ENCODE measurements at regions not wholly inside any gene's neighbourhood (a gene's known extent, or its start where the extent isn't known, plus 50 kb on each side); places are given as distances from the start of the nearest gene placed in this dataset.

GRCh38 chr5:89265511-89266179, 382.7 kb upstream of the MEF2C start:
- no peaks in the 10 kb centered on the region for H3K9me3 ChIP-seq (replicated peaks; ENCODE audit: control insufficient read depth, insufficient read depth, low read length)
- TF ChIP-seq EZH2 (IDR thresholded peaks at IDR 0.05; ENCODE audit: borderline replicate concordance, low read depth, low read length, severe bottlenecking) (no peak), POLR2A (IDR thresholded peaks at IDR 0.05; ENCODE audit: low read depth, low read length) (no peak), FOS (IDR thresholded peaks at IDR 0.05; ENCODE audit: borderline replicate concordance, insufficient read depth, low read length) (no peak), CTCF (IDR thresholded peaks at IDR 0.05; ENCODE audit: extremely low read depth in 1 of 2, insufficient read depth in 1 of 2, low read depth in 1 of 2, low read length in 2 of 2) (no peak), JUN (IDR thresholded peaks at IDR 0.05; ENCODE audit: borderline replicate concordance, insufficient read depth, insufficient read length, low read depth) (no peak), MAX (IDR thresholded peaks at IDR 0.05; ENCODE audit: insufficient read depth, insufficient read length) (no peak), GATA2 (IDR thresholded peaks at IDR 0.05; ENCODE audit: insufficient read depth, insufficient read length, low read depth, low read length) (no peak), POLR2AphosphoS5 (IDR thresholded peaks at IDR 0.05; ENCODE audit: insufficient read depth, low read depth, low read length) (no peak), MYC (IDR thresholded peaks at IDR 0.05; ENCODE audit: low read depth, low read length) (no peak)
- H3K4me1 ChIP-seq (ENCODE audit: control insufficient read depth, extremely low read depth, insufficient read depth, low read length), result no peaks in the 10 kb centered on the region
- no peaks in the 10 kb centered on the region for H3K79me2 ChIP-seq (ENCODE audit: control insufficient read depth, insufficient read depth, low read length)
- intact Hi-C loops (cut with micrococcal nuclease) (loop anchor here (10.0 kb wide), 1 partner anchor 999 kb away; no protein-coding TSS in a partner anchor), dilution Hi-C loops (cut with MboI; ENCODE audit: extremely low pct_ligation_motif_present, low sequenced_read_pairs) (no loop called here)
- H3K36me3 ChIP-seq (ENCODE audit: control insufficient read depth in 2 of 2, extremely low read depth in 1 of 2, insufficient read depth in 2 of 2, low read length in 2 of 2), result no peaks in the 10 kb centered on the region
- no peak overlapping the region for H3K4me2 ChIP-seq (ENCODE audit: insufficient read depth, low read length)
- no peak for DNase-seq (ENCODE audit: low read depth, low spot score)
- POLR2A ChIA-PET, result no interaction called here
- no peak overlapping the region for H3K9ac ChIP-seq (replicated peaks; ENCODE audit: extremely low read depth, insufficient read depth, low read length)
- FAIRE-seq, result no peak
- no peak overlapping the region for H3K4me3 ChIP-seq (replicated peaks in 1 of 3; ENCODE audit: insufficient read depth in 1 of 3, low read depth in 1 of 3, low read length in 3 of 3)
- H3K27me3 ChIP-seq (ENCODE audit: control insufficient read depth in 2 of 2, insufficient read depth in 2 of 2, low read length in 2 of 2), result peaks cover 0 to 1% of the 10 kb centered on the region in 2 experiments
- H4K20me1 ChIP-seq (replicated peaks; ENCODE audit: control insufficient read depth, extremely low read depth, insufficient read depth, low read length), result no peaks in the 10 kb centered on the region
- no peaks in the 10 kb centered on the region for H3K9me1 ChIP-seq (replicated peaks; ENCODE audit: control insufficient read depth, extremely low read depth, insufficient read depth, low read length)
- no peak overlapping the region for H3K27ac ChIP-seq (ENCODE audit: insufficient read depth, low read depth, low read length)
- BruUV-seq (replicated peaks), result no TSS peak
- H2AFZ ChIP-seq (ENCODE audit: low read depth, low read length), result no peak overlapping the region
- CTCF ChIA-PET, result interaction anchor here (2.1 kb wide), 1 partner anchor 896 kb away, joined by 4 read pairs; no protein-coding TSS in a partner anchor

All from endothelial cell of umbilical vein (primary cell).